NCI-H1694 treated with DMSO at 0.1 percent for 48 hours (cell line): ENCODE measurements at regions not wholly inside any gene's neighbourhood (a gene's known extent, or its start where the extent isn't known, plus 50 kb on each side); places are given as distances from the start of the nearest gene placed in this dataset.

Source experiments
- DNase-seq: peaks from one replicate; lab custom pipeline; 2025; lab: John Stamatoyannopoulos, UW

GRCh38 chr1:82644186-82644915, 843.6 kb downstream of the ADGRL2 start:
- no peak for DNase-seq

DNA sequence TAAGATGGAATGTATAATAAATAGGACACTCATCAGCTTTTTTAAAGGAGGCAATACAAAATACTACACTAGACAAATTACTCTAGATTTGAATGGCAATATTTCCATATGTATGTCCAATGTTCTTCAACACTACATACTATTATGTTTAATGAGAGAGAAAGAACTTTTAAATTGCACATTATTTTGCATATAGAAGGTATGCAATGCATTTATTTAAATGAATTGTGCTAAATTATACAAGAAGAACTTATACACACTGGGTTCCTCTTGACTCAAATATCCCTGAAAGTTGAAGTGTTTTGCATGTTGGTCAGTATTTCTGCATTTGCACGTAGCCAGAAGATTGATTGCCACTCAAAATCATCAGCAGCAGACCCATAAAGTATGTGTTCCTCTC, 839.6 kb downstream of the ADGRL2 start:
- DNase-seq: no peak

- no peak for DNase-seq
These were observed 833.5 kb downstream of the ADGRL2 start for GRCh38 chr1:82634266-82634665.

DNA sequence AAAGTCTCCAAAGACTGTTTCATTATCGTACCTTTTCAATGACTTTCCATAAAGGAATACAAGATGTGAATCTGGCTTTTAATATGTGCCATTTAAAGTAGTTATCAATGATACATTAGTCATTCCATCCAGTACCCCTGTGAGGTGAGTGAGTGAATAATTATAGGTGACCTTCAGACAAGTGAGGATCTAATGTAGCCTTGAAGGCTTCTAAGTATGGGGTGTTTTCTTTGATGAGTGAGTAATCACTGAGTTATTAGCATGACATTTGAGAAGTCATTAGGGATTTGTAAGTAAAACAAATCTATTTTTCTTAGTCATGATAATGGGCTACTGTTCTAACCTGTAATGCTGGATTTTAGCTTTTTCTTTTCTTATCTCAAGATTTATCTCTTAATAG, 831.4 kb downstream of the ADGRL2 start:
- DNase-seq: no peak

GRCh38 chr1:82628887-82629286, 828.2 kb downstream of the ADGRL2 start:
- DNase-seq: no peak

GRCh38 chr1:82625537-82625936, 824.8 kb downstream of the ADGRL2 start:
- DNase-seq: no peak

DNA sequence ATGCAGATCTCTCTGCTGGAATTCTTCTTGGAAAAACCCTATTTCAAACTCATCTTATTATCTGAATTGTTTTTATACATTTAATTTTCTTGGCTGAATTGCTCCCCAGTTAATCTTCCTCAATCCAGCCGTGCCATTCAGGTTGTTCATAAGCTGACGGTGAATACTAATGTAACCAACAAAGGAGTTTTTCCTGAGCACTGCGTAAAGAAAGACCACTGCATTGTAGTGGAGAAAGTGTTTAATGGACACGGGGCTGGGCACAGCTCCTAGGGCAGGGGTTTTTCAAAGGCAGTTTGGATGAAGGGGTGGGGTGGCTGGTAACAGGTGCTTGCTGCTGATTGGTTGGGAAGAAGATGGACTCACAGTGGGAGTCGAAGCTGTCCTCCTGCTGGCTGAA, 820.3 kb downstream of the ADGRL2 start:
- no peak for DNase-seq

DNA sequence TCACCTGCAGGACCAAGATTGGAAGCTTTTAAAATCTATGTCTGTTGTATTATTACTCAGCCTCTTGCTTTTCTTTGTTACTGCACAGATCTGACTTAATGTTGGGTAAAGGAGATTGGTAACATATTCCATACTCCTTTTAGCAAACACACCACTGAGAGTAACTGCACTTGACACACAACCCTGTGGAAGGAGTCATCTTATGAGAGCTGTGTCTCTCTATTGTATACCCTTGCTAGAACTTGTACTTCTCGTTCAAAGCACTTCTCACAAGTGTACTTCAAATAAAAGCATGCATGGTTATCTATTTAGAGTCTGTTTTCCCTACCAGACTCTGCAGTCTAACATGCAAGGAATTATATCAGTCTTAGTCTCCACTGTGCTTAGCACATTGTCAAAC, 813.4 kb downstream of the ADGRL2 start:
- DNase-seq: no peak

DNA sequence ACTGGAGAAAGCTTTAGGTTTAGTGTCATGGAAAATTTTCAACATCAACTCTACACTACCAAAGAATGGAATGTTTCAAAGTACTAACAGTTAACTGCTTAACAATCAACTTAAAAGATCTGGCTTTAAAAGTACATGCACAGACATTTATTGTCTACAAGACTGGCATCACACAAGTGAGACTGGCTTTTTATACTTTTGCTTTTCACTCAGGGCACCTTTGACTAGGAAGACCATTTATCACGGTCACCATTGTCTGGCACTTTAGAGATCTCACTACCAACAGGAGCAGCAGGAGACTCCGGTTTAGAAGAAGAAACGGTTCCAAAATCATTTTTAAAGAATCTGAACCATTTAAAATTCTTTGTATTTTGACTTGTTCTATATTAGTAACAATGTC, 812.3 kb downstream of the ADGRL2 start:
- DNase-seq: no peak

- DNase-seq: peak; percentile 7
These were observed 805.8 kb downstream of the ADGRL2 start for GRCh38 chr1:82606546-82606945.

GRCh38 chr1:82604524-82604923, 803.8 kb downstream of the ADGRL2 start:
- no peak for DNase-seq

DNA sequence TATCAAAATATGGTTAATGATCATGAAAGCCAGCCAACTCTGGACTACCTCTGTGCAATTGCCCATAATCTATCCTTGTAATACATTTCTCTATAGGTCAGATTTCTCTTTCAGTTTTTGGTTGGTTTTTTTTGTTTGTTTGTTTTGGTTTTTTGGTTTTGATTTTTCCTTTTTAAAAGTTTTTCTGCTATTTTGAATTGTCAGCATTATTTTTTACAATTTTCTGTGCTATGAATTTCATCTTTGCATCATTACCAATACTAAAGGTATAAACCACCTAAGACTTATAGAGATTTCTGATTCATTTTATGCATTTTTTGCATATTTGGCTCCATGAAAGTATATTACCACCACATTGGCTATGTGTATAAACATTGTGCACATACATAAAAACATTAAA, 799.6 kb downstream of the ADGRL2 start:
- no peak for DNase-seq

DNA sequence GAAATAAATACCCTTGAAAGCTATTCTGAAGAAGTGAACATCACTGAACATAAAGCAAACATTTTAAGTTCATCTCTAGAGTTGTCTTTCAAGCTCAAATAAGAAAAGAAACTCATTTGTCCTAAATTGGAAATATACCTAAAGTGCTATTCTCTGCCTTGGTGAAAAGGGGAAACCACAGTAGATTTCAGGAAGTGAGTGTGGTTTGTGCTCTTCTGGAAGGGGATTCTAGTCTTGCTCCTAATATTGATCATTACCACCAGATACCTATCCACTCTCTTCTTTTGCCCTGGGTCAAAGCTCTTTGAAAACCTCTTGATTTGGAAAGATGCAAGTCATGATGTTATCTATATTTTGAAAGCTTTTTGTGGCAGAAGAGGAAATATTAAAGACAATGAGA, 798.1 kb downstream of the ADGRL2 start:
- no peak for DNase-seq

DNA sequence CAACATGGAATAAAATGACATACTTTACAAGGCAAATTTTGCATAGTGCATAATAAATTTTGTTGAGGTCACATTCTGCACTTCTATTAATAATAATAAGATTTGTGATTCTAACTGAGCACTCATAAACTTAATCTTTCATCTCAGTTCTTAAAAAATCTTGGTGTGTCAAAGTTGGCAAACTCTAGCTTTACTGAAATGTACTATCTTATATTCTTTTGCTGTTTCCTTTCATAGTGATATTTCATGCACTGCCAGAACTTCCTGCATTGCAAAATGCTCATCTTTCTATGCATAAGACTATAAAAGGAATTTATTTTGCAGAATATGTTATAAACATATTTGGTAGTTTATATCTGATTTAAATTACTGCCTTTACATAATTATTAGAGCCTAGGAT, 797.6 kb downstream of the ADGRL2 start:
- no peak for DNase-seq

GRCh38 chr1:82597649-82598048, 796.9 kb downstream of the ADGRL2 start:
- no peak for DNase-seq

DNA sequence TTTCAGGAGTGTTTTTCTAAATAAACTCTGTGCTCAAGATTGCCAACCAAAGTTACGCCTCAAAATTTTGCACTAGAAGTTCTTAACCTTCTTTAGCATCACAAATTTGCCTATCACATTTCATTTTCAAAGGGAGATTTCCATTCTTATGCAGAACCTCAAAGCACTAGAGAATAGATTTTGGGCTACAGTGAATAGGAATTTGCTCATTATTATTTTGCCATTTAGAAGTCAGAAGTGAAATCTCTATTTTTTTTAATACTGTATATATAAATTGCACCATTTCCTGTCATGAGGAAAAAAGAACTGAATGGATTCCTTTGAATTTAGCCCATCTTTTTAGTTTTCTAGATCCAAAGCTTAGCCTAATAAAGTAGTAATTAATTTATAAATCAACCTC, 796.4 kb downstream of the ADGRL2 start:
- no peak for DNase-seq

- no peak for DNase-seq
These were observed 792.8 kb downstream of the ADGRL2 start for GRCh38 chr1:82593561-82593960.

- no peak for DNase-seq
These were observed 788.9 kb downstream of the ADGRL2 start for GRCh38 chr1:82589588-82589987.

DNA sequence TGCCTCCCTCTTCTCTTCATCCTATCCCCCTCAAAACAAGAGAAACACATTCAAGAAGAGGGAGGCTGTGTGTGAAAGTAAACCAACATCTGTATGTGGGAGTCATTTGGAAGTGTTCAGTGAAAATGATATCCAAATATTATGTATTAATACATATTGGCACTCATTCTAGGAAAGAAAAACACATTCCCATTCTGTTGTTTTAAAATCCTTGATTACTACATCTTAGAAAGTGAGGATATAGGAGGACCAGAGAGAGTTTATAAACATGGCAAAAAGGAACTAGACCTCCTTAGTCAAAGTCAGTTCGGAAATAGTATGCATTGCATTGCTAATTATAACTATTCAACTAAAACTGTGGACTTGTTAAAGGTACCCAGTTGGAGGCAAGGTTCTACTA, 786.6 kb downstream of the ADGRL2 start:
- no peak for DNase-seq

DNA sequence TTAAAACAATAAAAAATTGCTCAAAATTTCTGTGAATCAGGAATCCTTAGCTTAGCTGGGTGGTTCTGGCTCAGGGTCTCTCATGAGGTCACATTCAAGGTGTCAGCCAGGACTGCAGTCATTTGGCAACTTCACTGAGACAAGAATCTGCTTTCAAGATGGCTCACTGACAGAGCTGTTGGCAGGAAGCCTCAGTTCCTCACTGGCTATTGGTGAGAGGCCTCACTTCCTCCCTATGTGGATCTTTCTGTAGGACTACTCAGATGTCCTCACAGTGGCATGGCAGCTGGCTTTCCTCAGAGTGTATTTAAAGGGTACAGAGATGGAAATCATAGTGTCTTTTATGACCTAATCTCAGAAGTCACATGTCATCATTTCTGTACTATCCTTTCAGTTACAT, 785.7 kb downstream of the ADGRL2 start:
- no peak for DNase-seq

GRCh38 chr1:82582347-82582746, 781.6 kb downstream of the ADGRL2 start:
- no peak for DNase-seq

GRCh38 chr1:82578086-82578726, 777.5 kb downstream of the ADGRL2 start:
- no peak for DNase-seq

DNA sequence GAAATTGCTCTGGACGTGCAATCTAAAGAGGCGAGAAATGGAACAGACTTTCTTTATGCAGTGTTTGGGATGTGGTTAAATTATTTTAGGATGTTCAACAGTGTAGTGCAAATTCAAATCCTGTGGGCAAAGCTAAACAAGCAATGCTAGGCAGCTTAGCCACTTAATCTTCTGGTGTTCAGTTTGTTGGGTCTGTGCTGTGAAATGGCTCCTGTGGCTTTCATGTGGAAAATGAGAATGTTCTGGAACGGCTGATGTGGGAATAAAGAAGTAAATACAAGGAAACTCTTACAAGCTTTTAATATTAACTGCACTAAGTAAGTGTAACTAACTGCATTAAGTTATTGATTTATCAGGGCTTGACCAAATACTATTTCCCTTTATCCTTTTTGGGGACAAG, 766.6 kb downstream of the ADGRL2 start:
- no peak for DNase-seq

DNA sequence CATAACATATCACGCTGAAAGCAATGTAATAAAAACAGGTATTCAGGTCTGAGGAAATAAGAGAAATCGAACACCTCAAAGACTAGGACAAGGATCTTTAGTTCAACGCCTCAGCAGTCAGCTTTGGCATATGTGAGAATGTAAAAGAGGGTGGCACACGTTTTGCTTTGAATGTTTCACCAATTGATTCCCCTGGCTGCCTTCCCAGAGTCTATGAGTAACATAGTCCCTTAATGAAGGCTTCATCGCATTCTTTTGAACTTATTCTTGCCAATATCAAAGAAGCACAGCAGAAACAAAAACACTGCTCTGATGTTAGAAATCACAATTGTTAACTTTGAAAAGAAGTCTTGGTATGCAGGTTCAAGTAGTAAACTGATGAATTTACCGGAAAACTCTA, 764.8 kb downstream of the ADGRL2 start:
- peak; percentile 31 for DNase-seq
